Peyer's patch (tissue), 4 donors: ENCODE measurements at regions not wholly inside any gene's neighbourhood (a gene's known extent, or its start where the extent isn't known, plus 50 kb on each side); places are given as distances from the start of the nearest gene placed in this dataset.

Source experiments
- DNase-seq, 3 donors: peaks; one replicate each; pipeline ENCODE4 v3.0.0-alpha.2; 2017 to 2019
- H3K27ac ChIP-seq, 4 donors: fragments of 200-600 bp; sonication (generic); one replicate each; pipeline ENCODE4 v1.5.1; 2016 to 2019
- H3K27me3 ChIP-seq, 2 donors: fragments of 200-600 bp; sonication (generic); one replicate each; pipeline ENCODE4 v1.5.1; 2019
- H3K36me3 ChIP-seq, 3 donors: fragments of 200-600 bp; sonication (generic); one replicate each; pipeline ENCODE4 v1.5.1; 2016 to 2019
- H3K4me1 ChIP-seq, 4 donors: fragments of 200-600 bp; sonication (generic); one replicate each; pipeline ENCODE4 v1.5.1; 2016 to 2019
- H3K4me3 ChIP-seq, 4 donors: fragments of 200-600 bp; sonication (generic); 1 replicate in 3 of 4; 2 replicates in 1 of 4; pipeline ENCODE4 v1.5.1; 2016 to 2019; ENCODE audit warnings: mild to moderate bottlenecking in 1 of 4
- H3K9me3 ChIP-seq, 4 donors: fragments of 200-600 bp; sonication (generic); one replicate each; pipeline ENCODE4 v1.5.1; 2016 to 2019; ENCODE audit warnings: mild to moderate bottlenecking in 1 of 4
- CTCF ChIP-seq, 6 experiments: fragments of 450-650 bp in 4 of 6; fragments of 200-600 bp in 2 of 6; sonication (generic) in 1 of 6; IDR thresholded peaks; one replicate each; pipeline ENCODE4 v1.5.1; 2017 to 2019; ENCODE audit warnings: antibody characterized with exemption in 6 of 6, mild to moderate bottlenecking in 3 of 6, moderate library complexity in 1 of 6
- POLR2A ChIP-seq, 2 donors: fragments of 450-650 bp; IDR thresholded peaks; one replicate each; pipeline ENCODE4 v1.5.1; 2017; ENCODE audit warnings: antibody characterized with exemption in 2 of 2, mild to moderate bottlenecking in 2 of 2, moderate library complexity in 2 of 2

GRCh38 chr18:45335282-45336043 lies 279.8 kb upstream of the SLC14A2 start:
- Histone ChIP-seq H3K4me3 (no peak overlapping the region), H3K4me1 (no peaks in the 10 kb centered on the region), H3K27me3 (no peaks in the 10 kb centered on the region), H3K9me3 (no peaks in the 10 kb centered on the region), H3K27ac (no peak overlapping the region), H3K36me3 (no peaks in the 10 kb centered on the region)
- no peak for DNase-seq
- TF ChIP-seq POLR2A (IDR thresholded peaks at IDR 0.05), result no peak
- TF ChIP-seq CTCF (IDR thresholded peaks at IDR 0.05), result no peak

- Histone ChIP-seq H3K36me3 (no peaks in the 10 kb centered on the region), H3K4me1 (no peaks in the 10 kb centered on the region), H3K27ac (no peak overlapping the region), H3K9me3 (no peaks in the 10 kb centered on the region), H3K27me3 (no peaks in the 10 kb centered on the region), H3K4me3 (no peak overlapping the region)
- no peak for DNase-seq
- TF ChIP-seq CTCF (IDR thresholded peaks at IDR 0.05) (no peak), POLR2A (IDR thresholded peaks at IDR 0.05) (no peak)
Measured at GRCh38 chr18:45336448-45336847, 278.8 kb upstream of the SLC14A2 start.

GRCh38 chr18:45337477-45337876 lies 277.8 kb upstream of the SLC14A2 start:
- Histone ChIP-seq H3K27ac (no peak overlapping the region), H3K27me3 (no peaks in the 10 kb centered on the region), H3K4me3 (no peak overlapping the region), H3K9me3 (no peaks in the 10 kb centered on the region), H3K4me1 (no peaks in the 10 kb centered on the region), H3K36me3 (no peaks in the 10 kb centered on the region)
- TF ChIP-seq CTCF (IDR thresholded peaks at IDR 0.05) (no peak), POLR2A (IDR thresholded peaks at IDR 0.05) (no peak)
- DNase-seq, result no peak

GRCh38 chr18:45339810-45340550 lies 275.3 kb upstream of the SLC14A2 start:
- no peak overlapping the region for H3K27ac ChIP-seq
- no peaks in the 10 kb centered on the region for H3K4me1 ChIP-seq
- no peak for DNase-seq
- no peaks in the 10 kb centered on the region for H3K36me3 ChIP-seq
- TF ChIP-seq CTCF (IDR thresholded peaks at IDR 0.05), result no peak
- TF ChIP-seq POLR2A (IDR thresholded peaks at IDR 0.05), result no peak
- H3K9me3 ChIP-seq, result no peaks in the 10 kb centered on the region
- H3K27me3 ChIP-seq, result no peaks in the 10 kb centered on the region
- H3K4me3 ChIP-seq, result no peak overlapping the region

GRCh38 chr18:45340884-45341283 lies 274.4 kb upstream of the SLC14A2 start:
- no peak overlapping the region for H3K27ac ChIP-seq
- no peaks in the 10 kb centered on the region for H3K4me1 ChIP-seq
- no peaks in the 10 kb centered on the region for H3K27me3 ChIP-seq
- no peaks in the 10 kb centered on the region for H3K9me3 ChIP-seq
- TF ChIP-seq POLR2A (IDR thresholded peaks at IDR 0.05), result no peak
- no peak for TF ChIP-seq CTCF (IDR thresholded peaks at IDR 0.05)
- DNase-seq, result no peak
- no peaks in the 10 kb centered on the region for H3K36me3 ChIP-seq
- no peak overlapping the region for H3K4me3 ChIP-seq
